Ishikawa (cell line): ENCODE measurements at regions not wholly inside any gene's neighbourhood (a gene's known extent, or its start where the extent isn't known, plus 50 kb on each side); places are given as distances from the start of the nearest gene placed in this dataset.

ENCODE experiments used
- EP300 ChIP-seq: IDR thresholded peaks from 2 replicates; pipeline ENCODE4 v1.6.1; 2012; ENCODE audit warnings: borderline replicate concordance
- FOXM1 ChIP-seq: IDR thresholded peaks from 2 replicates; pipeline ENCODE4 v1.6.1; 2012; ENCODE audit warnings: low read depth, borderline replicate concordance
- NFIC ChIP-seq: IDR thresholded peaks from 2 replicates; pipeline ENCODE4 v1.6.1; 2012
- YY1 ChIP-seq: IDR thresholded peaks from 2 replicates; pipeline ENCODE4 v1.6.1; 2012; ENCODE audit warnings: low read depth

GRCh38 chr5:169356181-169356580 is 55.2 kb upstream of the SLIT3 start:
- no peak for TF ChIP-seq EP300
- TF ChIP-seq FOXM1 = no peak
- no peak for TF ChIP-seq YY1
- TF ChIP-seq NFIC = no peak
